Transverse colon (tissue), 4 donors: ENCODE measurements at regions not wholly inside any gene's neighbourhood (a gene's known extent, or its start where the extent isn't known, plus 50 kb on each side); places are given as distances from the start of the nearest gene placed in this dataset.

Source experiments
- DNase-seq: peaks from one replicate; pipeline ENCODE4 v3.0.0-alpha.2; 2019
- H3K27ac ChIP-seq, 4 donors: fragments of 200-600 bp; sonication (generic); 2 replicates each; pipeline ENCODE4 v1.5.1; 2016 to 2018; ENCODE audit warnings: inconsistent platforms in 4 of 4
- H3K27me3 ChIP-seq: fragments of 200-600 bp; sonication (generic); 2 replicates; pipeline ENCODE4 v1.5.1; 2017; ENCODE audit warnings: inconsistent platforms
- H3K36me3 ChIP-seq, 4 donors: fragments of 200-600 bp; sonication (generic); 2 replicates each; pipeline ENCODE4 v1.5.1; 2017 to 2019; ENCODE audit warnings: inconsistent platforms in 4 of 4
- H3K4me1 ChIP-seq, 4 donors: fragments of 200-600 bp; sonication (generic); 2 replicates each; pipeline ENCODE4 v1.5.1; 2017 to 2020; ENCODE audit warnings: inconsistent platforms in 4 of 4
- H3K4me3 ChIP-seq, 4 donors: fragments of 200-600 bp; sonication (generic); 1 replicate in 1 of 4; 2 replicates in 3 of 4; pipeline versions ENCODE4 v1.5.1 to v1.6.1; 2017 to 2019; ENCODE audit warnings: inconsistent platforms in 4 of 4
- H3K9me3 ChIP-seq, 2 donors: fragments of 200-600 bp; sonication (generic); 2 replicates each; pipeline ENCODE4 v1.5.1; 2017 to 2019; ENCODE audit warnings: inconsistent platforms in 2 of 2
- CTCF ChIP-seq, 5 experiments: fragments of 200-600 bp in 3 of 5; fragments of 450-650 bp in 2 of 5; sonication (generic) in 3 of 5; IDR thresholded peaks; 1 replicate in 2 of 5; 2 replicates in 3 of 5; pipeline ENCODE4 v1.5.1; 2016 to 2017; ENCODE audit warnings: antibody characterized with exemption in 5 of 5, inconsistent platforms in 3 of 5, mild to moderate bottlenecking in 2 of 5, moderate library complexity in 1 of 5
- EP300 ChIP-seq: sonication (generic); formaldehyde crosslinking; IDR thresholded peaks from one replicate; pipeline ENCODE4 v1.6.1; 2017; ENCODE audit warnings: antibody characterized with exemption, low read depth
- POLR2A ChIP-seq: fragments of 450-650 bp; IDR thresholded peaks from one replicate; pipeline ENCODE4 v1.6.1; 2016; ENCODE audit warnings: antibody characterized with exemption, mild to moderate bottlenecking, moderate library complexity
- POLR2AphosphoS5 ChIP-seq, 3 donors: sonication (generic); formaldehyde crosslinking; IDR thresholded peaks; one replicate each; pipeline ENCODE4 v1.6.1; 2016; ENCODE audit warnings: antibody characterized with exemption in 3 of 3
- WGBS, 2 donors: methylation state at CpG; one replicate each; pipeline ENCODE4 v1.1.5; 2018; ENCODE audit warnings: low coverage in 1 of 2; 5-methylcytosine and 5-hydroxymethylcytosine counted together
- in situ Hi-C, 4 donors: fragments of 200-750 bp; cut with MboI; loops; one replicate each; pipeline versions ENCODE4 v1.15.0 to v1.15.1; 2017; ENCODE audit warnings: low sequenced_read_pairs in 3 of 4, low pct_ligation_motif_present in 1 of 4, low pct_unique_long_range_greater_than_20kb in 1 of 4
- intact Hi-C: fragments of 100-400 bp; cut with DNase I; formaldehyde crosslinking; loops from one replicate; pipeline ENCODE4 v1.15.1; 2023; ENCODE audit warnings: low total_unique reads

- no peaks in the 10 kb centered on the region for H3K36me3 ChIP-seq
- in situ Hi-C loops = no loop called here
- 74 to 88% methylated on average over 1 of the region's 1 CpG for WGBS, 2 donors
- DNase-seq = no peak
- H3K4me3 ChIP-seq = no peak overlapping the region
- H3K4me1 ChIP-seq = no peaks in the 10 kb centered on the region
- intact Hi-C loops = no loop called here
- H3K27ac ChIP-seq = no peak overlapping the region
- no peaks in the 10 kb centered on the region for H3K9me3 ChIP-seq
- no peaks in the 10 kb centered on the region for H3K27me3 ChIP-seq
- TF ChIP-seq EP300 (no peak), CTCF (IDR thresholded peaks at IDR 0.05) (no peak), POLR2A (no peak), POLR2AphosphoS5 (IDR thresholded peaks at IDR 0.05) (no peak)
Observed at GRCh38 chr10:80708808-80709207, 171.1 kb downstream of the SH2D4B start.

- Histone ChIP-seq H3K36me3 (no peaks in the 10 kb centered on the region), H3K27me3 (no peaks in the 10 kb centered on the region), H3K4me3 (no peak overlapping the region), H3K27ac (no peak overlapping the region), H3K4me1 (no peaks in the 10 kb centered on the region), H3K9me3 (no peaks in the 10 kb centered on the region)
- 78 to 87% methylated on average over 5 of the region's 5 CpGs for WGBS, 2 donors
- intact Hi-C loops (no loop called here), in situ Hi-C loops (no loop called here)
- DNase-seq = no peak
- no peak for TF ChIP-seq POLR2A
- TF ChIP-seq EP300 = no peak
- no peak for TF ChIP-seq POLR2AphosphoS5 (IDR thresholded peaks at IDR 0.05)
- TF ChIP-seq CTCF (IDR thresholded peaks at IDR 0.05) = no peak
Observed at GRCh38 chr10:80709866-80710265, 172.2 kb downstream of the SH2D4B start.

- DNase-seq = no peak
- no peaks in the 10 kb centered on the region for H3K4me1 ChIP-seq
- intact Hi-C loops = no loop called here
- H3K27ac ChIP-seq = no peak overlapping the region
- 29 to 78% methylated on average over 2 to 11 of the region's 11 CpGs for WGBS, 2 donors
- in situ Hi-C loops = no loop called here
- no peaks in the 10 kb centered on the region for H3K36me3 ChIP-seq
- no peaks in the 10 kb centered on the region for H3K9me3 ChIP-seq
- no peak overlapping the region for H3K4me3 ChIP-seq
- no peak for TF ChIP-seq EP300
- TF ChIP-seq POLR2A = no peak
- no peak for TF ChIP-seq POLR2AphosphoS5 (IDR thresholded peaks at IDR 0.05)
- TF ChIP-seq CTCF (IDR thresholded peaks at IDR 0.05) = no peak
- H3K27me3 ChIP-seq = no peaks in the 10 kb centered on the region
Observed at GRCh38 chr10:80713398-80713928, 175.8 kb downstream of the SH2D4B start.

- no peaks in the 10 kb centered on the region for H3K9me3 ChIP-seq
- intact Hi-C loops = no loop called here
- no peaks in the 10 kb centered on the region for H3K36me3 ChIP-seq
- no peak overlapping the region for H3K27ac ChIP-seq
- H3K4me3 ChIP-seq = no peak overlapping the region
- no peaks in the 10 kb centered on the region for H3K4me1 ChIP-seq
- in situ Hi-C loops = no loop called here
- no peaks in the 10 kb centered on the region for H3K27me3 ChIP-seq
- TF ChIP-seq POLR2AphosphoS5 (IDR thresholded peaks at IDR 0.05) = no peak
- no peak for DNase-seq
- 91% methylated on average over 11 of the region's 11 CpGs; no CpG with 5 or more reads in 1 of the 2 donors for WGBS, 2 donors
Observed at GRCh38 chr10:80714566-80714965, 176.9 kb downstream of the SH2D4B start.

- Histone ChIP-seq H3K9me3 (no peaks in the 10 kb centered on the region), H3K4me1 (no peaks in the 10 kb centered on the region), H3K4me3 (no peak overlapping the region), H3K27me3 (no peaks in the 10 kb centered on the region), H3K36me3 (no peaks in the 10 kb centered on the region), H3K27ac (no peak overlapping the region)
- in situ Hi-C loops (no loop called here), intact Hi-C loops (no loop called here)
- WGBS, 2 donors = 83% methylated on average over 3 of the region's 3 CpGs; no CpG with 5 or more reads in 1 of the 2 donors
- no peak for DNase-seq
- TF ChIP-seq CTCF (IDR thresholded peaks at IDR 0.05) (no peak), EP300 (no peak), POLR2A (no peak), POLR2AphosphoS5 (IDR thresholded peaks at IDR 0.05) (no peak)
Observed at GRCh38 chr10:80718024-80718423, 180.3 kb downstream of the SH2D4B start.
